ENCODE measurements at regions not wholly inside any gene's neighbourhood (a gene's known extent, or its start where the extent isn't known, plus 50 kb on each side); places are given as distances from the start of the nearest gene placed in this dataset.
"Not testable (repeated sequence)": the region's sequence is repeated elsewhere in the genome, so short reads cannot be mapped to it uniquely, and the experiment has no call there.

DNA sequence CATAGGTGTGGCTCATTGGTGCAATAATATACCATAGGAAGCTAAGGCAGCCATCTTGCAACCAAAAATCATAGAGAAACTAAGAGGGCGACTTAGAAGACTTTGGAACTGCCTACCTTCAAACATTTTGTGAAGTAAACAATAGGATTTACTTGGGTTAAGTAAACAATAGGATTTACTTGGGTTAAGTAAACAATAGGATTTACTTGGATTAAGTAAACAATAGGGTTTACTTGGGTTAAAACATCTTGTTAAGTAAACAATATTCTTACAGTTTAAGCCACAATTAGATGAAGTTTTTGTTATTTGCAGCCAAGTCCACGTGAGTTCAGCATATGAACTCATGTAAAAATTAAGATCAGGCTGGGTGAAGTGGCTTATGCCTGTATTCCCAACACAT lies 722.4 kb upstream of the AUTS2 start:
- no peak for DNase-seq

DNA sequence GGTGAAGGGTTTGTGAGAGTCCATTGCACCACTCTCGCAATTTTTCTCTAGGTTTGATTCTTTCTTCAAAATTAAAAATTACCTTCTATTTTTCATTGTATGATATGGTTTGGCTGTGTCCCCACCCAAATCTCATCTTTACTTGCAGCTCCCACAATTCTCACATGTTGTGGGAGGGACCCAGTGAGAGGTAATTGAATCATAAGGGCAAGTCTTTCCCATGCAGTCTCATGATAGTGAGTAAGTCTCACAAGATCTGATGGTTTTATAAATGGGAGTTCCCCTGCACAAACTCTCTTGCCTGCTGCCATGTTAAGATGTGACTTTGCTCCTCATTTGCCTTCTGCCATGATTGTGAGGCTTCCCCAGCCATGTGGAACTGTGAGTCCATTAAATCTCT lies 711.2 kb upstream of the AUTS2 start:
- DNase-seq, result not testable (repeated sequence)

DNA sequence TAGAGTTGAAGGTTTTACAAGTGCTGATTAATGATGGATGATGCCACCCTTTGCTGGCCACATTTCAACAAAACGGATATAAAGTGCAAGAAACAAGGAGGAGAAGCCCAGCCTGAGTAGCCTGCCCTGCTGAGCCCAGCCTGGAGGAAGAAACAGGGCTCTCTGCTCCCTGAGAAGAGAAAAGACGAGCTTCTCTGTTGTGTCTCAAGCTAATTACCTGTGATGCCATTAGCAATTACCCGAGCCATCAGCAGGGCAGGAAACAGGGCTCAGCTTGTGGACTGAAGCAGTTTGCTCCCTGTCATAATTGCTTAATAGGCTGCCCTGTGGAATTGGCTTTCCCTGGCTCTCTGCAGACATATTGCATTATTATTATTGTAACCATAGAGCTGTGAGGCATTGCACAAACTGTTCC lies 709.3 kb upstream of the AUTS2 start:
- DNase-seq, result no peak

DNA sequence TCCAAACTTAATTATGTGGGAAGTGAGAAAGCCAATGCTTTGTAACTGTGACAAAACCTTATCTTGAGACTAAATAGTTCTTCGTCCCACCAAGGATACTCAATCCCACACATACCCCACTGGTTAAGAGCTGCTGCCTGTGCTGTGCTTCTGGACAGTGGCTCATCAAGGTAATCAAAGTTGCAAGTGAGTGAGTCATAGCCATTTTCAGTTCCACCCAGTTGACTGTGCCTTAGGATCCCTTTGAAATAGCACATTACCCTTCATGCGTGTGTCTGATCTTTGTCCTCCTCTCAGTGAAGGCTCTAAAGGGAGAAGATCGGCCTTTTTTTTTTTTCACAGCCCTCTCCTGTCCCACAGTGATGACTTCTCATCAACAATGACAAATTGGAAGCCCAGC lies 706.0 kb upstream of the AUTS2 start:
- no peak for DNase-seq

DNA sequence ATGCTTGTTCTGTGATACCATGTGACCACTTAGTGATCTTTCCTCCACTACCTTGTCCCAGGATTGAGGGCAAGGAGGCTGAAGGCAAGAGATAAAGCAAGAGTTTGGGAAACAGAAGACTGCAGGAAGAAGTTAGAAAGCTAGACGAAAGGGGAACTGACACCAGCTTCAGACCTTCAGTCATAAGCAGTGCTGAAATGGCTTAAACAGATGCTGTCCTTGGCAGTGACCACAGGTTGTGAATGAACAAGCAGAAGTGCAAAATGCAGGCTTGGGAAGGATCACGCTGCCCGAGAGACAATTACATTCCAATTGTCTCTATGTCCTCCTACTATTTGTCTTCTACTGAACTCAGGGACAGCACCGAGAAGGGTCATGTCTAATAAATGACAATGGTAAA lies 704.9 kb upstream of the AUTS2 start:
- no peak for DNase-seq

DNA sequence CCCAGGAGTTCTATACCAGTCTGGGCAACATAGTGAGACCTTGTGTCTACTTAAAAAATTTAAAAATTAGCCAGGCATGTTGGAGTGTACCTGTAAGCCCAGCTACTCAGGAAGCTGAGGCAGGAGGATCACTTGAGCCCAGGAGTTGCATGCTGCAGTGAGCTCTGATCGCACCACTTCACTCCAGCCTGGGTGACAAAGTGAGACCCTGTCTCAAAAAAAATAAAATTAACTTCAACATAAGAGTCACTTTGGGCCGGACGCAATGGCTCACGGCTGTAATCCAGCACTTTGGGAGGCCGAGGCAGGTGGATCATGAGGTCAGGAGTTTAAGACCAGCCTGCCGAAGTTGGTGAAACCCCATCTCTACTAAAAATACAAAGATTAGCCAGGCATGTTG lies 699.1 kb upstream of the AUTS2 start:
- not testable (repeated sequence) for DNase-seq

DNA sequence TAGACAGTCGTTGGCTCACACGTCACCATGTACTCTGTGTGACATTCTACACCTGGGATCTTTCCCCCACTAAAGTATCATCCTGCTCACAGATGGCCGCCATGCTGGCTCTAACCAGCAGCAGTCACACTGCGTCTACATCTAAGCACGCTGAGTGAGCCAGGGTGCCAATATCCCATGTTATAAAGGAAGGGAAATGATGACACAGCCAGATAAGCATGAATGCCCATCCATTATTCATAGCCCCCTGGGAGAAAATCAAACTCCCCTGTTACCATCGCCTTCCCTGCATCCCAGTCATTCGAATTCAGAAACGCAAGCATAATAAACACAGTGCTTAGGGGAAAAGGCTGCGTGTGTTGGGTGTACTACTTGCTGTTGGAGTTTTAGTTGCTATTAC lies 698.2 kb upstream of the AUTS2 start:
- no peak for DNase-seq

DNA sequence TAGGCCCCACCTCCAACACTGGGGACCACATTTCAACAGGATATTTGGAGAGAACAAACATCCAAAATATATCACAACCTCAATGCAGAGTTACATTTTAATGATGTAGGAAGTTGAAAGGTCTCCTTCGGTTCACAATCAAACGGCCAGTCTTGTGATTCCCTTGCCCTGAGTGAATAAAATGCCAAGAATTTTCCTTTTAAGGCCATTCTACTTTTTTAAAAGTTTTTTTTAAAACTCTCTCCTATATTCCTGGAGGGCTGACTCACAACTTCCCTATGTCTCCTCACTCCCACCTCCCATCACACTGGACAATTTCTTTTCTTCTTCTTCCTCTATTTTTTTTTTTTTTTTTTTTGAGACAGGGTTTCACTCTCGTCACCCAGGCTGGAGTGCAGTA lies 693.6 kb upstream of the AUTS2 start:
- no peak for DNase-seq

DNA sequence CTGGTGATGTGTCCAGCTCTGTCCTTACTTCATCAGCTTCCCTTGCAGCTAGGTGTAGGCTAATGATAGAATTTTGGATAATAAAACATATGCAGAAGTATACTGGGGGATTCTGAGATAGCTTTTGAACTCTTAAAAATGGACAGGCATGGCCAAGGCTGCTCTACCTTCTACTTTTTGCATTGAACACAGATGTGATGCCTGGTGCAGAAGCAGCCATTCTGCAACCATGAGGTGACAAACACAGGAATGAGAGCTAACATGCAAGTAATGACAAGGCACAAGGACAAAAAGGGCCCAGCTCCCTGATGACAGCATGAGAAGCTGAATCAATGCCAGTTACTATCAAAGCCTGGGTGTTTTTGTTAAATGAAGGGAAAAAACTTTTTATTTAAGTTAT lies 686.5 kb upstream of the AUTS2 start:
- DNase-seq, result no peak

DNA sequence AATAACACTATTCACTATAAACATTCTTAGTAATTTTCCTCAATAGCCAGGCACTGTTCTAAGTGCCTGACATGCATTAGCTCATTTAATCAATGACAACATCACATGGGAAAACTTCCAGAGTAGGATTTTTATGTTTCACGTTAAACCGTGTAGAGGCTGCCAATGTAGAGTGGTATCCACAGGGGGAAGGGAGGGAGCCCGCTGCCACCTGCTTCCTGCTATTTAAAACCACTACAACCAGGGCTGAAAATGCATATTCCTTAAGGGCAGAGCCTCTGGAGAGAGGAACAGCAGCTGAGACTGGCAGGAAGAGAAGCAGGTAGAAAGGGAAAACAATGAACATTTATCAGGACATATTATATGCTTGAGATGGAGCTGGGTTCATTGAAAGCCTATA lies 684.3 kb upstream of the AUTS2 start:
- DNase-seq, result no peak

DNA sequence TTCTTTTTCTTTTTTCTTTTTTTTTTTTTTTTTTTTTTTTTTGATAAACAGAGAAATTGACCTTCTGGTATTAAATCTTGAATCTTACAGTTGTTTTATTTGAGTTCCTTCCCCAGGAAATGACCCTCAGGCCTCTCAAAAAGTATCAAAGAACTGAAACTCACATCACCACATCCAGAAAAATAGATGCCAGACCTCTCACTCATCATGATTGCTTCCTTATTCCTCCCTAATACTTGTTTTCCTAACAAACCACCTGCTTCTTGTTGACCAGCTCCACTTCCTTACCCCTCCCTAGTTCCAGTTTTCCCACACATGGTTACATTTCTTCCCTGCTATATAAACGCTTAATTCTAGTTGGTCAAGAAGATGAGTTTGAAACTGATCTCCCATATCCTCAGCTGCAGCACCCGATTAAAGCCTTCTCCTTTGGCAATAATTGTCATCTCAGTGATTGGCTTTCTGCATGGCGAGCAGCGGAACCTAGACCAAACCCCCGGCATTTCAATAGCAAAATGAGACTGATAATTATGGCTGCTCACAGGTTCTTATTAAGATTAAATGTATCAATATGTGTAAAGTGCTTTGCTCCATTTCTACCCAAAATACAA lies 681.1 kb upstream of the AUTS2 start:
- DNase-seq, result no peak

DNA sequence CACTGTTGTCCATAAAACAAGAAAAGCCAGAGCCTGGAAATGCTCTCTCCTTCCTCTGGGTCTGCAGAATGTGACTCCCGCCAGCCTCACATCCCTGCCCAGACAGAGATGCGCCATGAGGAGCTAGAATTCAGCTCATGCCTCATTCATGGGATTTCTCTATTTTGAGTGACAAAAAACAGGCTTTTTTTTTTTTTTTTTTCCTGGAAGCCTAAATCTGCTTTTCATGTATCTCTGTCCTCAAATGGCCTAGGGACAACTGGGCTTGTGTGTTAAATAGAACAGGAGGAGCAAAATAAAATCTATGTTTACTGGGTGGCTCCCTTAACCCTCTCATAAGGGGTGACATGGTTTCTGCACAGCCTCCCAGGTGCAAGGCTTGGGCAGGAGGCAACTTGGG lies 679.7 kb upstream of the AUTS2 start:
- DNase-seq, result no peak

DNA sequence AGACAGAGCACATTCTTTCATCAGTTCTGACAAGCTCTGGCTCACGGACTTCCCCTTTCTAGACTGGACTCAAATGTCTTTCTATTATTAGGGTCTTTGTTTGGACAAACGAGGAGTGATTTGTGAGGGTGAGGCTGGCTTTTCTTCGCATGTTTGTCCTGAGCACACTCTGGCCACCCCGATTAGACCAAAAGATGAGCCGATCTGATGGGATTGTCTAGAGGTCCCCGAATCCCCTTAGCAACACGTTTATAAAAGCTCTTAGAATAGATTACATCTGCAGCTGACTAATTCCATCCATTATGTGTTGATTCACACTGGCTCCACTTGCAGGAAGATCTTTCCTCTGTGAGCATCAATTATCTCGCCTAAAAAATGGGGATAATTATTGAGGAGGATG lies 675.4 kb upstream of the AUTS2 start:
- no peak for DNase-seq

DNA sequence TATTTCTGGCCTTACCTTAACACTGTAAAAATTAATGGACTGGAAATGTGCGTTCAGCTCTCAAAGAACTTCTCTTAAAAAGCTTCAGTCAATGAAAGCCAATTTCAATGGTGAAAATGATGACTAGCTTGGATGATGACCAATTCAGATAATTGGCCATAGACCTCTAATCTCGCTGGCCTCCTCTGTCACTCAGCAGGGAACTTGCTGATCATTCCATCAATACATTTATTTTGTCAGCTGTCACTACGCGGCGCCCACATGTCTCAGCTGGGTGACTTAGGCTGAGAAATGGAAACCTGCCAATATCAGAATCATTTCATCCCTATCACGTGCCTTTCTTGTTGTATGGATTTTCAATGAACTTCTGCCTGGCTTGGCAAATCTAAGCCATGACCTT lies 673.0 kb upstream of the AUTS2 start:
- DNase-seq, result no peak

DNA sequence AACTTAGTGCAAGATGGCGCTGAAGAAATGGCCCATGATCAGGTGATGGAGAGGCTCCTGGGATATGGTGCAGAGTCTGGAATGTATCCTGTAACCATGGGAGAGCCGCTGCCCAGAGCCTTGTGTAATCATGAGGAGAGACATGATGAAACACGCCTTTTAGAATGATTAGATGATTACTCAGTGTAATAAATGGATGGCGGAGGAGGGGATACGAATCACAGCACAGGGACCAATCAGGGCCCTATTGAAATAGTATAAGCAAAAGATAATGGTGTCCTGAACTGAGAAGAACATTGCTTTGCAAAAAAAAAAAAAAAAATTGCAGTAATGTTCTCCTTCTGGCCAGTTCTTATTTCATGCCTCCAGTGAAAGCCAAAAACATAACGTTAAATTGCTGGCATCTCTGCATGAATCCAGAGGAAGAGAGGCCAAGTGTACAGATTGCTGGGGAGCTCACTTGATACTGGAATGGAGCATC lies 668.5 kb upstream of the AUTS2 start:
- DNase-seq, result no peak

DNA sequence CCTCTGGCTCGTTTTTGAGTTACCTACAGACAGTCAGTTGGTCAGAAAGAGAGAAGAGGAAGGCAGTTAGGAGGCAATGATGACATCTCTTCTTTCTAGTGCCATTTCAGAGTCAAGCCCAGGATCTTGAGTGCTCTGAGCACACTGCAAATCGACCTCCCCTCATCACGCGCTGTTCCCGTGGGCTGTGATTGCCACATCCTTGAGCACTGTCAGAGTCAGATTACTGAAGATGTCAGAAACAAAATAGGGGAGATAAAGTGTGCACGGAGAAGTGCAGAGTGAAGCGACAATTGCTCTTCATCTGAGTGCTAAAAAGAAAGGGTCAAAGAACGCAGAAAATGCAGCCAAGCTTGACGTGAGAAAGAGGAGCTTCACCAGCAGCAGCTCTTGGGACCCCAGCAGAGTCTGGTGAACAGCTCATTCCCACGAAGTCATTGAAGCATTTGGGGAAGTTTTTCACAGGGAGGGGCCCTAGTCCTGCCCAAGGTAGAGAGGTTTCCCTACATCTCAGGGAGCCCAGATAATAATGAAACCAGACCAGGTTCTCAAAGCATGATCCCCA lies 661.7 kb upstream of the AUTS2 start:
- DNase-seq, result no peak

DNA sequence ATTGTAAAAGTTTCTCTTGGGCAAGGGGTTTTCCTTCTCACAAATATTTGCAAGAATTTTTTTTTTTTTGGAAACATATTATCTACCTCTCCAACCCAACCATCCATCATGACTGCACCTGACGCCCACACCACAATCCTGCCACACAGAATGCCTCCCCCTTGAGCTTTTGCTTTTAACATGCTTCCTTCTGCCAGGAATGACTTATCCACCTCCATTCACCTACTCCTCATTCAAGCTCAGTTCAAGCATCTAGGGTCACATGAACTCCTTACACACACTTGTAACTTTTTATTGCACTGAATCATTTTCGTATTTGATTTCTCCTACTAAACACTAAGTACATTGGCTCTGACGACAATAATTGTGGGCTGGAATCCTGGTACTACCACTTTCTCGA lies 660.1 kb upstream of the AUTS2 start:
- no peak for DNase-seq

DNA sequence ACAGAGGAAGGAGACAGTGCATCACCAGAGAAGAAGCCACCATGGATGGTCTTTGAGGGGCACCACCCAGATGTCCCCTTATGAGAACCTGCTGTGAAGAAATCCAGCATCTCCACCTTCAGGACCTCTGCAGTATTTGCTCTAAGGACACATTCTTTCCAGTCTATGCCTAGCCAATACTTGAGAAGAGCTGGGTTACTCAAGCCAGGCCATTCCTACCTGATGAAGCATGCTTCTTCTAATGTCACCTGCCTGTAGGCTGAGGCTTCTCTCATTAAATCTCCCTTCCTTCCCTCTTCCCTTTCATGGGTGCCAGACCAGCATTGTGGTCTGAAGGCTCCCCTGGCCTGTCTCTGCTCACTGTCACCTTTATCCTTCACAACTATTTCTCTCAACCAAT lies 654.5 kb upstream of the AUTS2 start:
- no peak for DNase-seq

DNA sequence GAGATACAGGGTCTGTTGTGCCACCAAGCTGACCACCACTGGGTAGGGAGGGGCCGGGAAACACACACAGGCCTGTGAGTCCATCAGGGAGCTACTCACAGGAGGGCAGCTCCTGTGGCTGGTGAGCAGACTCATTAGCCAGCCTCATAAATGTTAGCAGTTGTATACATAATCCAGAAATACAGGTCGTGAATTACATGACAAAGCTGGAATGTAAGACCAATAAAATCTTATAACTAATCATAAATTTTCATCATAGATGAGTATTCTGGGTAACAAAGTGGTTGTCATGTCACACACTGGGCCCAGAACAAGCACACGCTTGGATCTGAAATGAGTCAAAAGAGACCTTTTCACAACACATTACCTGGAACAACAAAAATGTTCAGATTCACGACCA lies 642.6 kb upstream of the AUTS2 start:
- no peak for DNase-seq

DNA sequence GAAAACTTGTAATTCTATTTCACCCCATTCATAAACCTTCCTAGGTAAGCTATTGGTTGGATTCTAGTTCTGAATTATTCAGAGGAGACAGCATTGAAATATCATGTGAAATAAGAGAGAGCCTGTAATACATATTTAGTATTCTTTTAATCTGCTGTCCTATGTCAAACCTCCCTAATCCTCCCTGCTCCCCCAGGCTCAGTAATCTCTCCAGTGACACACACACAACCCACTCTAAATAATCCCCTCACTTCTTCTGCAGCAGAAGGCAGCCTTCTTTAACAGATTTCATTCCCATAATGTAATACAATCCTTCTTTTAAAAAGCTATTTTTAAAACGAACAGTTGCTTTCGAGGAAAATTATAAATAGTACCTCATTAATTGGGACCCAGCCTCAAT lies 639.7 kb upstream of the AUTS2 start:
- no peak for DNase-seq

DNA sequence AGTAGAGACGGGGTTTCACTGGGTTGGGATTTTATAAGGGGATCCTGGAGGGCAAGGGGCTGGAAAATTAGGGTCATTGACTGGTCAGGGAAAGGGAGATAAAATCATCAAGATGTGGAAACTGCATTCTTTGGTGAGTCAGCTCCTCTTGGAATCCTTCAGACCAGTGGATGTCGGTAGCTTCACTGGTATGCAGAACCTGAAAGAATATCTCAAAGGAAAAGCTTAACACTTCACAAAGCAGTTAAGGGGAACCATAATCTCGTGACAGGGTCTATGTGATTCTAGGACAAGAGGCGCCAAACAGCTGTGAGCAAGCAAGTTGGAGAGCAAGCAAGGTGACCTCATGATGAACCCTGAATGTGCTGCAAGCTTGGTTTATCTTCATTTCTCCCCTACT lies 634.7 kb upstream of the AUTS2 start:
- no peak for DNase-seq

DNA sequence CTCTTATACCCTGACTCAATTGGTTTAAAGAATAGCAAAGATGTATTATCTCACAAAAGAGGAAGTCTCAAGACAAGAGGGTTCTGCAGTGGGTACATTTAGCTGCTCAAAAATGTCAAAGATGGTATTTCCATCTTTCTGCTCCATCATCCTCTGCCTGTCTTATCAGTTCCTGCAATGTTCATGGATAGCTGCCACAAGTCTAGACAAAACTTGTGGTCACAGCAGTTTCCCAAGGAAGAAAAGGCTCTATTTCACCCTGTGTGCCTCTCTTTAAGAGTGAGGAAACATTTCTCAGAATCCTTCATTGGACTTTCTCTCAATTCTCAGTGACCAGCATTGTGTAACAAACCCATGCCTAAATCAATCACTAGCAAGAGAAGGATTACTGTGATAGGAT lies 634.2 kb upstream of the AUTS2 start:
- DNase-seq, result no peak

DNA sequence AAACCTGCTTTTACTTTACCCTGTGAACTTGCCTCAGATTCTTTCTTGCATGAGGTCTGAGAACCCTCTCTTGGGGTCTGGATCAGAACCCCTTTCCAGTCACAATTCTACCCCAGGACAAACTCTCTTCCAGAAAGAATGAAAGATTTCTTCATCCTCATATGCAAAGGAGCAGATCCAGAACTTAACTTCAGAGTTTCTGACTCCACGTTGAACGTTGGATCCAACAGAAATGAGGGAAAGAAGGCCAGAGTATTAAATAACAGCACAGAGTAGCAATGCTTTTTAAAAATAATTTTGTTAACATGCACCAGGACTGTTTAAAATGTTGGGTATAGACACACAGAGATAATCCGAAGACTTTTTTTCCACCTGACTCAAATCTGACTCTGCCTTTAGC lies 632.9 kb upstream of the AUTS2 start:
- DNase-seq, result no peak

DNA sequence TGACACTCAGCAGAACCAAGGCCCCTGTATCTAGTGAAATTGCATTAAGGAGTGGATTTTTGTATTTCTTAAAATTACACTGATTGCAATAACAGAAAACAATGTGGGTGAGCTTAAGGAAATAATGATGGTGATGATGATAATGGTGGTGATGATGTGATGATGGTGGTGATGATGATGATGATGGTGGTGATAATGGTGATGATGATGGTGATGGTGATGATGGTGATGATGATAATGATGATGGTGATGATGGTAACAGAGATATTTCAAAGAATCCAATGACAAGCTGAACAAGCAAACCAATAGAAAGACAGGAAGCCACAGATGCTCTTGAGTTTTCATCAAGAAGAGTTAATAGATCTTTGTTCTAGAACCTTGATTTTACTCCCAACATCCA lies 630.7 kb upstream of the AUTS2 start:
- DNase-seq, result no peak

DNA sequence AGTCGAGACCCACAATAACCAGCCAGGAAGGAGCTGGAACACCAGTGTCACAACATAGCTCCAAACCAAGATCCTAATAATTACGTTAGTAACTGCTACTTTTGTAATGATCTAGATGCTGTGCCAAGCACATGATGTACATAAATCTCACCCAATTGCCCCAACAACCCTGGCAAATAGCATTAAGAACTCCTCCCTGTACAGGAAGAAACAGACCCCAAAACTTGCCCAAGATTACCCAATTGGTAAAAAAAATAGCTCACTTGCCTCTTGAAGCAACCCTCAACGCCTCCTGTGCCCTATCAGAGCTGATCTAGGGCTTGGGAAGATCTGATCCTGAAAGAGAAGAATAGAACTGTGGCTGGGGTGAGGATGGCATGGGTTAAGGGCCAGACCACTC lies 628.7 kb upstream of the AUTS2 start:
- no peak for DNase-seq
